Esophagus (tissue), 2 donors: ENCODE measurements at regions not wholly inside any gene's neighbourhood (a gene's known extent, or its start where the extent isn't known, plus 50 kb on each side); places are given as distances from the start of the nearest gene placed in this dataset.

Experiments
- H3K27ac ChIP-seq, 2 donors: one replicate each; pipeline ENCODE4 v1.5.1; 2013; ENCODE audit warnings: low read depth in 2 of 2, mild to moderate bottlenecking in 2 of 2, inconsistent platforms in 1 of 2, low read length in 1 of 2, moderate library complexity in 1 of 2
- H3K27me3 ChIP-seq, 2 donors: one replicate each; pipeline ENCODE4 v1.6.1; 2013; ENCODE audit warnings: low read length in 2 of 2, control low read depth in 1 of 2, mild to moderate bottlenecking in 1 of 2; ENCODE audit not compliant: insufficient read depth in 2 of 2, control insufficient read depth in 1 of 2
- H3K36me3 ChIP-seq, 2 donors: one replicate each; pipeline ENCODE4 v1.6.1; 2013; ENCODE audit warnings: low read length in 1 of 2; ENCODE audit not compliant: control insufficient read depth in 2 of 2, insufficient read depth in 2 of 2
- H3K4me1 ChIP-seq, 2 donors: one replicate each; pipeline ENCODE4 v1.6.1; 2013; ENCODE audit warnings: low read length in 1 of 2; ENCODE audit not compliant: control insufficient read depth in 2 of 2, insufficient read depth in 2 of 2
- H3K4me3 ChIP-seq, 2 donors: one replicate each; pipeline ENCODE4 v1.5.1; 2013; ENCODE audit warnings: low read length in 2 of 2, mild to moderate bottlenecking in 2 of 2, low read depth in 1 of 2, moderate library complexity in 1 of 2
- H3K9me3 ChIP-seq, 2 donors: one replicate each; pipeline ENCODE4 v1.6.1; 2013; ENCODE audit warnings: mild to moderate bottlenecking in 2 of 2, low read depth in 1 of 2, low read length in 1 of 2, moderate library complexity in 1 of 2; ENCODE audit not compliant: control insufficient read depth in 2 of 2, insufficient read depth in 1 of 2
- WGBS, 2 donors: extraction: QIAGEN DNeasy Blood & Tissue Kit; methylation state at CpG; one replicate each; pipeline ENCODE4 v1.1.7; 2013; 5-methylcytosine and 5-hydroxymethylcytosine counted together
- donor health status: healthy with polysubstance abuse.
- donor health status: Bipolar disorder and iron deficiency.

GRCh38 chr4:186775902-186776301, 52.2 kb upstream of the FAT1 start:
- no peaks in the 10 kb centered on the region for H3K4me1 ChIP-seq
- H3K36me3 ChIP-seq: no peaks in the 10 kb centered on the region
- no peaks in the 10 kb centered on the region for H3K9me3 ChIP-seq
- peaks cover 0 to 3% of the 10 kb centered on the region in 2 donors for H3K27me3 ChIP-seq
- WGBS, 2 donors: 79 to 86% methylated on average over 2 of the region's 2 CpGs
- H3K4me3 ChIP-seq: no peak overlapping the region
- no peak overlapping the region for H3K27ac ChIP-seq

GRCh38 chr4:186778134-186778533, 54.5 kb upstream of the FAT1 start:
- Histone ChIP-seq H3K36me3 (no peaks in the 10 kb centered on the region), H3K9me3 (no peaks in the 10 kb centered on the region), H3K27me3 (peaks cover 0 to 3% of the 10 kb centered on the region in 2 donors), H3K4me3 (no peak overlapping the region), H3K27ac (no peak overlapping the region), H3K4me1 (no peaks in the 10 kb centered on the region)
- 93 to 94% methylated on average over 7 of the region's 7 CpGs for WGBS, 2 donors

GRCh38 chr4:186780291-186781031, 56.8 kb upstream of the FAT1 start:
- WGBS, 2 donors: 35 to 39% methylated on average over 4 of the region's 4 CpGs
- Histone ChIP-seq H3K27me3 (no peaks in the 10 kb centered on the region), H3K4me1 (no peaks in the 10 kb centered on the region), H3K36me3 (no peaks in the 10 kb centered on the region), H3K9me3 (no peaks in the 10 kb centered on the region), H3K4me3 (no peak overlapping the region), H3K27ac (no peak overlapping the region)

GRCh38 chr4:186781032-186781917, 57.6 kb upstream of the FAT1 start:
- Histone ChIP-seq H3K27ac (no peak overlapping the region), H3K27me3 (no peaks in the 10 kb centered on the region), H3K36me3 (no peaks in the 10 kb centered on the region), H3K4me1 (no peaks in the 10 kb centered on the region), H3K4me3 (no peak overlapping the region), H3K9me3 (no peaks in the 10 kb centered on the region)
- WGBS, 2 donors: 60 to 62% methylated on average over 6 of the region's 6 CpGs

- no peak overlapping the region for H3K27ac ChIP-seq
- WGBS, 2 donors: 77 to 78% methylated on average over 5 of the region's 5 CpGs
- no peaks in the 10 kb centered on the region for H3K27me3 ChIP-seq
- H3K9me3 ChIP-seq: no peaks in the 10 kb centered on the region
- H3K4me1 ChIP-seq: no peaks in the 10 kb centered on the region
- no peaks in the 10 kb centered on the region for H3K36me3 ChIP-seq
- H3K4me3 ChIP-seq: no peak overlapping the region
Measured at GRCh38 chr4:186782302-186782701, 58.6 kb upstream of the FAT1 start.

GRCh38 chr4:186787536-186787935, 63.9 kb upstream of the FAT1 start:
- Histone ChIP-seq H3K4me1 (no peaks in the 10 kb centered on the region), H3K4me3 (no peak overlapping the region), H3K36me3 (no peaks in the 10 kb centered on the region), H3K27me3 (no peaks in the 10 kb centered on the region), H3K9me3 (no peaks in the 10 kb centered on the region), H3K27ac (no peak overlapping the region)
- 75 to 76% methylated on average over 5 of the region's 5 CpGs for WGBS, 2 donors

- Histone ChIP-seq H3K4me3 (no peak overlapping the region), H3K27me3 (no peaks in the 10 kb centered on the region), H3K4me1 (no peaks in the 10 kb centered on the region), H3K9me3 (no peaks in the 10 kb centered on the region), H3K27ac (no peak overlapping the region), H3K36me3 (no peaks in the 10 kb centered on the region)
- WGBS, 2 donors: 64 to 67% methylated on average over 3 of the region's 3 CpGs
Measured at GRCh38 chr4:186789651-186790050, 66.0 kb upstream of the FAT1 start.

- H3K4me3 ChIP-seq: no peak overlapping the region
- no peaks in the 10 kb centered on the region for H3K9me3 ChIP-seq
- H3K27me3 ChIP-seq: no peaks in the 10 kb centered on the region
- no peak overlapping the region for H3K27ac ChIP-seq
- H3K36me3 ChIP-seq: no peaks in the 10 kb centered on the region
- no peaks in the 10 kb centered on the region for H3K4me1 ChIP-seq
Measured at GRCh38 chr4:186790630-186791029, 67.0 kb upstream of the FAT1 start.

GRCh38 chr4:186792728-186793366, 69.2 kb upstream of the FAT1 start:
- no peaks in the 10 kb centered on the region for H3K27me3 ChIP-seq
- H3K4me1 ChIP-seq: no peaks in the 10 kb centered on the region
- H3K36me3 ChIP-seq: no peaks in the 10 kb centered on the region
- H3K27ac ChIP-seq: no peak overlapping the region
- no peak overlapping the region for H3K4me3 ChIP-seq
- no peaks in the 10 kb centered on the region for H3K9me3 ChIP-seq
- WGBS, 2 donors: 70 to 79% methylated on average over 2 of the region's 2 CpGs
